HG03342 (cell line): ENCODE measurements at regions not wholly inside any gene's neighbourhood (a gene's known extent, or its start where the extent isn't known, plus 50 kb on each side); places are given as distances from the start of the nearest gene placed in this dataset.
"Not testable (repeated sequence)": the region's sequence is repeated elsewhere in the genome, so short reads cannot be mapped to it uniquely, and the experiment has no call there.

Experiments used
- ATAC-seq: cut with Tn5 transposase; IDR thresholded peaks from one replicate; pipeline ENCODE4 v1.9.1; 2021; ENCODE audit warnings: mild to moderate bottlenecking, moderate library complexity; ENCODE audit not compliant: unreplicated experiment

DNA sequence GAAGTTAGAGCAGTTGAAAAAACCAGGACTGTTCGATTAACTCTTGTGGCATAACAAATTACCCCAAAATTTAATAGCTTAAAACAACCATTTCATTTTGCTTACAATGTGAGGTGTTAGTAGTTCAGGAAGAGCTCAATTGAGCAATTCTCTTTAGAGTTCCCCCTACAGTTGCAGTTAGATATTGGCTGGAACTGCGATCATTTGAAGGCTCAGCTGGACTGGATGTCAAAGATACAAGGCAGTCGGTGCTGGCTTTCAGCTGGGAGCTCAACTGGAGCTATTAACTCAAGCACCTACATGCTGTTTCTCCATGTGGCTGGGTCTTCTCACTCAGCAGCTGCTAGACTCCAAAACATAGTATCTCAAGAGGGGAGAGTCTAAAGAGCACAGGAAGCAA is 96.0 kb upstream of the LOC128125822 start:
- no peak for ATAC-seq

DNA sequence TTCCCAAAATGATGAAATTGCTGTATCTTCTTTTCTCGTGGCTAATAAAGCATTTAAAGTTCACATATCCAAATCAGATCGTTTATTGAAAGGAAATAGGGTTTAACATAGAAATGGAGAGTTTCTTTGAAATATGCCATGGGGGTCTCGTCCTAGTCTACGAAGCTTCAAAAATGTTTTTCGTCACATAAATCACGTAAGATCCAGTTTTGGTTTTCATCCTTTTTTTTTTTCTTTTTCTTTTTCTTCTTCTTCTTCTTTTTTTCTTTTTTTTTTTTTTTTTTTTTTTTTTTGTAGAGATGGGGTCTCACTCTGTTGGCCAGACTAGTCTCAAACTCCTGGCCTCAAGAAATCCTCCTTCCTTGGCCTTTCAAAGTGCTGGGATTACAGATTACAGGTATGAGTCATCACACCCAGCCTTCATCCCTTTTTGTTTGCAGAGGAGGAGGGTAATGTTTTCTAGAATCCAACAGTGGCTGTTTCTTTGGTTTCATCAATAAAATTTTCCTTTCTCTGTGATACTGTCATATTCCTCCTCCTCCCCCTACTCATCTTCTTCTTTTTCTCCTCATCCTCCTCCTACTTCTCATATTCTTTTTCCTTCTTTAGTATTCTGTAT is 94.7 kb upstream of the LOC128125822 start:
- no peak for ATAC-seq

DNA sequence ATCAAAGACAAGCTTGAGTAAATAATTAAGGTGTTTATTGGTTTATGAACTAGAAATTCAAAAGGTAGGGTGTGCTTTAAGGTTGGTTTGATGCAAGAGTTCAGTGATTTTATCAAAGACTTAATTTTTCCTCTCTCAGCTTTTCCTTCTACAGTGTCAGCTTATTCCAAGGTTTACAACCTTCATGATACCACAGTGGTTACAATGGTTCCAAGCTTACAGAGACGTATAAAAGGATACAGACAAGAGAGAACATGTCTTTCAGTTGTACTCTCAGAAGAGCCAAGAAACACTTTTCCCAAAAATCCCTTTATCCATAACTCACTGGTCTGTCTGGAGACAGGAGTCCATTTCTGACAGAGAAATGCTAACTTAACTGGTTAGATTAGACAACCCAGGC is 93.5 kb upstream of the LOC128125822 start:
- ATAC-seq = no peak

DNA sequence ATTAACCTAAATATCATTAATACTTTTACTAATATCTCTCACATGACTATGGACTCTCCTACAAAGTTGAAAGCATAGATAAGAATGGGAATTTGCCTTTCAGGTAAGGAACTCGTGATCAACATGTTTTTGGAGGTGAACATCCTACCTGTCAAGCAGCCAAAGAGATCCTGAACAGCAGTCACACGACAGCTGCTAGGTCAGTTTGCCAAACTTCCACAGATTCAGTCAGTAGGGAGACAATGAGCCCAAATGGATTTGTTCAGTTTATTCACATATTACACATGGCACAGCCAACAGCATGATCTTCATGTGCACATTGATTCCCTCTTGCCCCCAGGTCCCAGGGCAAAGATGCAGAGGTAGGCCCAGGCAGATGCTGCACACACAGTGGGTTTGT is 86.1 kb upstream of the LOC128125822 start:
- ATAC-seq = no peak

DNA sequence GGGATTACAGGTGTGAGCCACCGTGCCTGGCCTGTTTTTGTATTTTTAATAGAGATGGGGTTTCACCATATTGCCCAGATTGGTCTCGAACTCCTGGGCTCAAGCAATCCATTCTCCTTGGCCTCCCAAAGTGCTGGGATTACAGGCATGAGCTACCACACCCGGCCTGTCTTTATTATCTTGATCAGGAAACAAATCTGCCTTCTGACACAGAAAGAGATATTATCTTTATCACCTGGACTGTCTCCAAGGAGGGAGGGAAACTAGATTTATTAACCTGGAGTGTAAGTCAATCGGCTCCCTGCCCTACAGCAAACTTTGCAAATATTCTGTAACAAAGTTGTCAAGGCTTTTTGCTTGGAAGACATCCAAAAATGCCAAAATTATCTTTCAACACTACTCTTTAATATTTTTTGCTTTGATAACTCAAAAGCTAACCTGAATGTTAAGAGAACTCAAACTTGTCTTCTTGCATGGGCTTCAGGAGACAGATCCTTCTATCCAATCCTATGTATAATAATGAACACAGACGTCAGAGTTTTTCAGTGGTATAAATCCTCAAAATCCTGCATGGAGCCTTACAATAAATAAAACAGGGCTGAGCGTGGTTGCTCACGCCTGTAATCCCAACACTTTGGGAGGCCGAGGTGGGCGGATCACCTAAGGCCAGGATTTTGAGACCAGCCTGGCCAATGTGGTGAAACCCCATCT is 85.0 kb upstream of the LOC128125822 start:
- ATAC-seq = no peak

DNA sequence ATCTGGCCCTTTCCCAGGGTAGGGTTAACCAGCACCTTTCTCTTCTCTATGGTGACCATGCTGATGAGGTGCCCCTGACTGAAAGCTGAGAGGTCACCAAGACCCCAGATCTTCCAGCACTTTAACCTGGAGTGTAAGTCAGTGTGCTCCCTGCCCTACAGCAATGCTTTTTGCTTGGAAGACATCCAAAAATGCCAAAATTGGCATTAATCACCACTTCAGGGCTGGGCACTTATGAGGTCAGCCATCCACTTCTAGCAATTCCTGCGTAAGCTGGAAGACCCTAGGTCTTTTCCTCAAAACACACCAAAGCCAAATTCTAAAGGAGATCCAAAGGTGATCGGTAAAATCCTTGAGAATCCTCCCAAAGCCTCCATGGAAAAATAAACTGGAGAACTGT is 81.2 kb upstream of the LOC128125822 start:
- ATAC-seq = no peak

DNA sequence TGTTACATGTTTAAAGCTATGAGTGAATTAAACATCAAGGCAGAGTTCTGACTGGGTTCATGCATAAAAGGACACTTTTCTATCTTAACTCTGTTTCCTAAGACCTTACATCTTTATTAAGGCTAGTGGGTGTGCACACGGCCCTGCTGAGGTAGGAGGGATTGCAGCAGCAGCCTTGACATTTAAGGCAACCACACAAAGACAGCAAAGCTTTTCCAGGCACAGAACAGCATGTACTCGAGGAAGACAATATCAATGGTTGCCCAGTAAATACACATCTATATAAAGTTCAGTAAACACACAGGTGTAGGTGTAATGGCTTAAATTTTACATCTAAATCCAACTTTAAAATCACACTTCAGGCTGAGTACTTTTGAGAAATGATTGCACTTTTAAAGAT is 79.8 kb upstream of the LOC128125822 start:
- ATAC-seq = no peak

DNA sequence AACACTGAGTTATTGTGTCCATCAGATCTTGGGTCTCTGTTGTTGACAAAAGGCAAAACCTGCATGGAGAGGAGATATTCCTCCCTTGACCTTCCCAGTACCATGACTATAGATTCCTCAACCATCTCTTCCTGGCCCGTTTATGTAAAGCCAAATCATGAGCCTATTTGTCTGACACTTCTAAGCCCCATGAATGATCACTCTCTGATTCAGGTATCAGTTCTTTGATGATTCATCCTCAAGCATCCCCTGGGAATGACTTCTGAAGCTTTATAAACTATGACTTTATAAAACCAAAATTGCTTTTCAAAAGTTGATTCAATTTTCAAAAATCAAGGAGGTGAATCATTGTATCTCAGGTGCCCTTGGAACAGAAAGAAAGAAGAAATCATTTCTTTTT is 78.7 kb upstream of the LOC128125822 start:
- no peak for ATAC-seq

DNA sequence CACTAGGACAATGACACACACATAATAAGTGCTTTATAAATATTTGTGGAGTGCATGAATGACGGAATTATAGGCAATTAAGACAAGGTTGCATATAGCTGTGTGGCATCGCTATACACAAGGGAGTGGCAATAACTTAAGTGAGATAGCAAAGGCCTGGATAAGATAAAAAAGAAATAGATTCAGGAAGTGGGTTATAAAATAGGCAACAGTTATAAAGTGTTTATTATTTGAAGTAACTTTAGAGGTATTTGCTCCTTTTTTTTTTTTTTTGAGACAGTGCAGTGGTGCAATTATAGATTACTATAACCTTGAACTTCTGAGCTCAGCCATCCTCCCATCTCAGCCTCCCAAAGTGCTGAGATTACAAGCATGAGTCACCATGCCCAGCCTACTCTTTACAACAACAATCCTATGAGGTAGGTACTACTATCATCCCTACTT is 75.9 kb upstream of the LOC128125822 start:
- no peak for ATAC-seq

DNA sequence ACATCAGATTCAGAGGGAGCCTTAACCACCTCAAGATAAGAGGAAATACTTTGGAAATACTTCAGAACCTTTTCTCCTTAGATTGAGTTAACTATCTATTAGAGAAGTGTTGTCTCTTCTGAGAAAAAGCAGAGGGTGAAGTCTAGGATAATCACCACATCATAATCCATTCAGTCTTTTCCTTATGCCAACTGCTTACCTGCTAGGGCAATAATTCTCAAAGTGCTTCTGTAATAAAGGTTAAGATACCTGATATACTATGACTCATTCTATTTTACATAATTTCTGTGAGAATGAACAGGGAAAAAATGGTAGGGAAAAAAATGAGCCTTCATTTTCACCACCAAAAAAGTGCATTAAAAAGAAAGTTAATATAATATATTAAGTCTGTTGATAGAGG is 70.1 kb upstream of the LOC128125822 start:
- no peak for ATAC-seq

DNA sequence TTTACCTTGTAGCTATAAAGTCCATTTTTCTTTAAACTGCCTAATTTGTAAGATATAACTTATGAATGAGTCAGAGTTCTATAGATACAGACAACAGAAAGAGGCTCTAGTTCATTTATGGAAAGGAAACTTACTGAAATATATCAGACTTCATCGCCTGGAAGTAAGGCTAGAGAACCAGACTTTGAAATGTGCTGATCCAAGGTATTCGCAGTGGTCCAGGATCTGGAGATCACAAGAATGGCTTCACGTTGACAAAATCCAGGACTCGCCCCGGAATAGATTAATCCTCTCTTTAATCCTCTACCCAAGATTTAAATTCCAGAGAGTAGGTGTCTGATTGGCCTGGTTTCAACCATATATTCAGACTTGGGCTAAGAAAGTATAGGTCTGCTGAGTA is 69.1 kb upstream of the LOC128125822 start:
- no peak for ATAC-seq

DNA sequence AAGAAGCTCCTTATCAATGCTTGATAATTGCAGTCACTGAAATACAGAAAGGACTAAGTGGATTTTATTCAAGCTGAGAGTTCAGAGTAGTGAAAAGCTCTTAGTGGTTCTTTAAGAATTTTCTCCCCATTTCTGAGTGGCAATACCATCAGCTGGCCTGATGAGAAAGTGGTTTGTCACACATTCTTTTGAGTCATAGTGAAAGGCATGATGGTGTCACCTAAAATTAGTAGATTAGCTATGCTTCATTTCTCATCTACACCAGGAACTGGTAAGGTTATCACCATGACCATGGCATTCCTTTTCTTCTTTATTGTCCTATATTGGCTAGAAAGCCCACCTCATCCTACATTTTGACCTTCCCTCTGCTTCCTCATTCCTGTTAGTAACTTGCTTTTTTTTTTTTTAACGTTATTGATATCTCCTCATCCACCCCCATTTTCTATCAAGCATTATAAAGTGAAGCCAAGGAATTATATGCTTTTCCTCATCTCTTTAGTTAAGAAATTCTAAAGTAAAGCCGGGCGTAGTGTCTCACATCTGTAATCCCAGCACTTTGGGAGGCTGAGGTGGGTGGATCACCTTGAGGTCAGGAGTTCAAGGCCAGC is 67.4 kb upstream of the LOC128125822 start:
- ATAC-seq = peak; percentile 99

DNA sequence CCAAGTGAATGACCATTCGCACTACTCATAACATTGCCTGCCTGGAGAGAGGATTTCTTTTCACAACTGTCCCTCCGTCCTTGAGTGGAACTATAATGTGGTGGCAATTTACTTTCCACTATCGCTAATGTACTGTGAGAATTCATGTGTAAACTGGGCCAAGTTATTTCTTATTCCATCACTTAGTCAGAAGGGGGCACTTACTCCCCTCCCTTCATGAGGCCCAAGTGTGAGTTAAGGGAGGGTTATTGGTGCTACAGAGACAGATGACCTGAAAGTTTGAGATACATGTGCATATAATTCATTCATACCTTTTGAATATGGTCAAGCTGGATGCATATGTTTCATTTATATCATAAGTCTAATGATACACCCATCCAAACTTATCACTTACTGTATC is 65.2 kb upstream of the LOC128125822 start:
- no peak for ATAC-seq

DNA sequence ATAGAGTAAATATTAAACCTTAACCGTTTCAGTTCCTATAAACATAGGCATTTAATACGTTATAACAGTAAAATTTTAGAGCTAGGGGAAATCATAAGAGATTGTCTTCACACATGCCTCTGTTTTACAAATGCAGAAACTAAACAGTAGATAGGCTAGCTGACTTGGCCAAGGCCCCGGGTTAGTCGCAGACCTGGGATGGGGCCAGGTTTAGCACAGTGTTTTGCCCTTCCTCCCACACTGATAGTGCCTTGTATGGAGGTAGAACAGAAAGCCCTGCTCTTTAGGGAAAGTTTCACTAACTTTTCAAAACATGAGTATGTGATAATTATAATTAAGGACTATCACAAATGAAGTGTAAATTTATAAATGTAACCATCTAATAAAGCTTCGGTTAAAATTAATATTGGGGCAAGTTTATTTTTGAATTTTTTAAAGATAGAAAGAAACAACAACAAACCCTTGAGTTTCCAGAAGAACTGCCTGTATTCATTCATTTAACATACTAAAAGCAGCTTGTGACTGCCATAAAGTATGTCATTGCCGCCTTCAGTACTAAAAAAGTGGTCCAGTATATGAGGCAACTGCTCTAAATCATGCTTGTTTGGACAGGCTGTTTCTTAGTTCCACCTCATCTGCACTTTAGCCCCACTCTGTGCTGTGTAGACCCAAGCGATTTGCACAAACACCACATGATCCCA is 62.5 kb upstream of the LOC128125822 start:
- ATAC-seq = no peak

DNA sequence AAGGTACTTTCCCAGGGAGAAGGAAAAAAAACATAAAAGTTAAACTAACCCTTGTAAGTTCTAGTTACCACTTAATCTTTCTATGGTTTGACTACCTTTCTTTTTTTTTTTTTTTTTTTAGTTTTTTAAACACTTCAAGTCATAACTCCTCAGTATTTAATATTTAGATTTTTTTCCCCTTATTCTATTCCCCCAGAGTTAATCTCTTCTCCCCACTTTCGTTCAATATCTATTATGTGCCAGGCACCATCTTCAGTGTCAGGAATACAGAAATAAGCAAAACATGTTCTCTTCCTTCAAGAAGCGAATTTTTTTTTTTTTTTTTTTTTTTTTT is 62.0 kb upstream of the LOC128125822 start:
- no peak for ATAC-seq

DNA sequence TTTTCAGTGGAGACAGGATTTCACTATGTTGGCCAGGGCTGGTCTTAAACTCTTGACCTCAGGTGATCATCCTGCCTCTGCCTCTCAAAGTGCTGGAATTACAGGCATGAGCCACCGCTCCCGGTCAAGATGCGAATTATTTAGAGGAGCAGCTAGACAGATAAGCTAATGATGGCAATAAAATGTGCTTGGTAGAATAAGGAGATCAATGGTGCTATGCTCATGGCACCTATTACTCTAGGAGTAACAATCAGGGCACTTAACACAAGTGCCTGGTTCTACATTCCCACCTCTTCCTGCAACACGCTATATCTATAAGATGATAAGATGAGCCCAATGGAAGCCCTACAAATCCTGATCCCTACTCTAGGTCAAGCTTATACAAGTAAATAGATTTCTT is 61.4 kb upstream of the LOC128125822 start:
- no peak for ATAC-seq

DNA sequence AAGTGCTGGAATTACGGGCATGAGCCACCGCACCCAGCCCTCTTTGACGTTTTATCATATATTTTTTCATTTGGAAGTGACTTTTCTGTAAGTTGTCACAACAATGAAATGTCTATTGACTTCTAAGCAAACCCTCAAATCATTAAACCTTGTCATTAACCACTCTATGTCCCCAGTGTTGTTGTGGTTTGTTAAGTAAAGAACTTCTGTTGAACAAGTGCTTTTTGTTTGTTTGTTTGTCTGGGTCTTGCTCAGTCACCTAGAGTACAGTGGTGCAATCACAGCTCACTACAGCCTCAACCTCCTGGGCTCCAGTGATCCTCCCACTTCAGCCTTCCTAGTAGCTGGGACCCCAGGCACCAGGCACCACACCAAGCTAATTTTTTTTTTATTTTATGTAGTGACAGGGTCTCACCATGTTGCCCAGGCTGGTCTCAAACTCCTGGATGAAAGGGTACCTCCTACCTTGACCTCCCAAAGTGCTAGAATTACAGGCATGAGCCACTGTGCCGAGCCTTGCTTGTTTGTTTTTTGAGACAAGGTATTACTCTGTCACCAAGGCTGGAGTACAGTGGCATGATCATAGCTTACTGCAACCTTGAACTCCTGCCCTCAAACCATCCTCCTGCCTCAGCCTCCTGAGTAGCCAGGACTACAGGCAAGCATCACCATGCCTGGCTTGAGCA is 57.6 kb upstream of the LOC128125822 start:
- ATAC-seq = no peak

DNA sequence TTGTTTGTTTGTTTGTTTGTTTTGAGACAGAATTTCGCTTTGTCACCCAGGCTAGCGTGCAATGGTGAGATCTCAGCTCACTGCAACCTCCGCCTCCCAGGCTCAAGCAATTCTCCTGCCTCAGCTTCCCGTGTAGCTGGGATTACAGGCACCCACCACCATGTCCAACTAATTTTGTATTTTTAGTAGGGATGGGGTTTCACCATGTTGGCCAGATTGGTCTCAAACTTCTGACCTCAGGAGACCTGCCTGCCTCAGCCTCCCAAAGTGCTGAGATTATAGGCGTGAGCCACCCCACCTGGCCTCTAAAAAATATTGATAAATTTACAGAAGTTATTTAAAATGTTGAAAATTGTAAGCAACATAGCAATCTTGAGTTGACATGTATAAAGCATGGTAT is 57.1 kb upstream of the LOC128125822 start:
- not testable (repeated sequence) for ATAC-seq

DNA sequence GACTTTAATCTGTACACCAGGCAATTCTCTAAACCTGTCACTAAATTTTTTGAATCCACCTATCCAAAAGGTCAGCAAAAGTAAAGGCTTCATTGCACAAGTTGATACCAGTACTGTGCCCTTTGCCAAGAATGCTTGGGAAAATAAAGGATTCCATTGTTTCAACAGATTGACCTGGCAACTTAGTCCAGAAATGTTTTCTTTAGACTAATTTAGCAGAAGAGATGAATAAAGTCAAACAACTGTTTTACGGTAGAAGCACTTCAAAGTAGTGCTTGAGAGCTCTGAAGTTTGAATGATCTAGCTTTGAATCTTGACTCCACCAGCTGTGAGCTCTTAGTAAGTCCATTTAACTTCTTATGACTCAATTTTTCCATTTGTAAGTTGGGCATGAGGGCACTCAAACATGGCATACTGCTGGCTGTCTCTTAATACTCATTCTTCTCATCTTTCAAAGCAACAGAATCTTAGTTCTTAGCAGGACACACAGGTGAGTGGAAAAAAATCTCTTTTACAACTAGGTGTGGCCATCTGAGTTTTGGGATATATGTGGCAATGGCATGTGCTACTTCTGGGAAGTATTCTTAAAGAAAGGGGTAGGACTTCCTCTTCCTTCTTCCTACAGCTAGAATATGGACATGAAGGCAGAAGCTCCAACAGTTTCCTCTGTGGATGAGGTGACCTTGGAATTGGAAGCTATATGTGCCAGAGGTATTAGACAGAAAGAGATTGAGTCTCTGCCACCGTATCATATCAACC is 55.9 kb upstream of the LOC128125822 start:
- no peak for ATAC-seq

DNA sequence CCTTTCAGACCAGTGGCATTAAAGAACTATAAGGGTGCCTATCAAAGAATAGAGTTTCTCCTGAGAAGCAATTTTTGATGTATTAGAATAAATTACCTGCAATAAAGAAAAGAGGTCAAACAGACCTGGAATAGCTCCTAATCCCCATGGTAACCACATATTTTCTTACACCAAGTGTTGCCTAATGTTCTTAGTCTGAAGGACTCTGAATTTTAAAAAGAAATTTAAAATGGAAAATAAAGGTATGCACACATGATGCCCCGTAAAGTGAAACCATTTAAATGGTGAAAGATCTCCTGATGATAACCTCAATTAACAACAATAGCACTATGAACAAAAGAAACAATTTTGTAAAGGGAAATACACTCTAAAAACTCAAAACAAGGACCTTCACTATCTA is 55.1 kb upstream of the LOC128125822 start:
- ATAC-seq = no peak
